ENCODE measurements at regions not wholly inside any gene's neighbourhood (a gene's known extent, or its start where the extent isn't known, plus 50 kb on each side); places are given as distances from the start of the nearest gene placed in this dataset.
"Not testable (repeated sequence)": the region's sequence is repeated elsewhere in the genome, so short reads cannot be mapped to it uniquely, and the experiment has no call there.

GRCh38 chr6:120493505-120493904, 840.8 kb downstream of the TBC1D32 start:
- DNase-seq = no peak

DNA sequence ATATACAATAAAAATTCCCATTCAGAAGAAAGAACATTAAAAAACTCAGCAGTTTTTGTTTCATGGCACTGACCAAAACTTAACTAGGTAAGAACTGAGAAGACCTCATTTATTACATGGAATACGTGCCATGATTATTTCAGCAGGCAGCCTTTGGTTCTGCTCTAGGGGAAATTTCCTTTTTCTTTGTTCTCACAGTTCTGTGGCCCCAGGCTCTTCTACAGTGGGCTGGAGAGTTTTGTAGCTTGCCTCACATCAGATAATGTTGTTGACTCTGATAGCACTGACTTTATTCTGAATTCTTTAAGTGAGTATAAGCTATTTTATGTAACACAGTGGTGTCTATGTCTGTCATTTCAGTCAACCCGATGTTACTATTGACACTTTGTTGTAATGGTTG, 844.3 kb downstream of the TBC1D32 start:
- no peak for DNase-seq

DNA sequence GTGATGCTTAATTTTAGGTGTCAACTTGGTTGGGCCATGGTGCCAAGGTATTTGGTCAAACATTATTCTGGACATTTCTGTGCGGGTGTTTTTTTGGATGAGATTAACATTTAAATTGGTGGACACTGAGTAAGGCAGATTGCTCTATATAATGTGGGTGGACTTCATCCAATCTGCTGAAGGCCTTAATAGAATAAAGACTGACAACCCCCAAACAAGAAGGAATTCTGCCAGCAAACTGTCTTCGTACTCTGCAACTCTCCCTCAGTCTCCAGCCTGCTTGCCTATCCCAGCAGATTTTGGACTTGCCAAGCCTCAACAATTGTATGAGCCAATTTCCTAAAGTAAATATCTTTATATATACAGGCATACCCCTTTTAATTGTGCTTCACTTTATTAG, 850.1 kb downstream of the TBC1D32 start:
- DNase-seq = no peak

DNA sequence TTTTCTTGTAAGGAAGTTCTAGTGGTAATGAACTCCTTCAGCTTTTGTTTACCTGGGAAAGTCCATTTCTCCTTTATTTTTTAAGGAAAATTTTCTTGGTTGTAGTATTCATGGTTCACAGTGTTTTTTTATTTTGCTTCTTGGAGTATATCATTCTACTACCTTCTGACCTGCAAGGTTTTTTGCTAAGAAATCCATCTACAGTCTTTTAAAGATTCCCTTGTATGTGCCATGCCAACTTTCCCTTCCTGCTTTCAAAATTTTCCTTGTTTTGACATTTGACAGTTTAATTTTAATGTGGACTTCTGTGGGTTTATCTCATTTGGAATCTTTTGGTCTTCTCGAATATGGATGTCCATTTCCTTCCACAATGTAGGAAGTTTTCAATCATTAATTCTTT, 855.6 kb downstream of the TBC1D32 start:
- no peak for DNase-seq

DNA sequence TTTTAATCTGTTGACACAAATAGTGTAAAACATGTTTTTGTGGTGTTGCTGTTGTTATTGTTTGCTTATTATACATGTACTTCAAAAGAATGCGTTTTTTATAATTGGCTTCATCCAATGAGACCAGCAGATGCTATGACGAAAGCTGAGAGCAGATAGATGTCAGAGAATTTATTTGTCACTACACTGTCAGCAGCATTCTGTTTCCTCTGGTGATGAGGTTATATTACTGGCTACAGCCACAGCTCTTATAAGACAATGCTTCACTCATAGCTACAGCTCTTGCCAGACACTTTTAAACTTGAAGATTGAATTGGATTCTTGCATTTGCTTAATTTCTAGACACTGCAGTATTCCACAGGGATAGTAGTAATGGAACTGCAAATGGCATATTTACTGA, 860.5 kb downstream of the TBC1D32 start:
- no peak for DNase-seq

DNA sequence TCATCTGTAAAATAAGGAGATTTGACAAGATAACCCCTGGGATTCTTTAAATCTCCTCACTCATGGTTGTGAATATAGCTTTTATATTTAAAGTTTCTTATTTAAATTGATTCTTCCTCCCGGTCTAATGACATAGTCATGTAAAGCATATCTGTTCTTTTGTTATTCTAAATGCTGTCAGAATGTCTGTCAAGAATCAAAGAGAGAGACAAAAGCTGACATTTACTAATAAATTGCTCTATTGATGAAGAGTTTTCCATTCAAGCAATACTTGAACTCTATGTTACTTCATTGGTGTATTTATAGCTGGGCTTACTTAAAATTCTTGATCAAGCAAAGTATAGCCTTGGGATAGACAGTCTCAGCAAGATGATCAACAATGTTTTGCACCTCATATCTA, 865.8 kb downstream of the TBC1D32 start:
- no peak for DNase-seq

GRCh38 chr6:120451508-120451907, 882.8 kb downstream of the TBC1D32 start:
- DNase-seq = no peak

- DNase-seq = peak; percentile 32
Observed at GRCh38 chr6:120447605-120448004, 886.7 kb downstream of the TBC1D32 start.

DNA sequence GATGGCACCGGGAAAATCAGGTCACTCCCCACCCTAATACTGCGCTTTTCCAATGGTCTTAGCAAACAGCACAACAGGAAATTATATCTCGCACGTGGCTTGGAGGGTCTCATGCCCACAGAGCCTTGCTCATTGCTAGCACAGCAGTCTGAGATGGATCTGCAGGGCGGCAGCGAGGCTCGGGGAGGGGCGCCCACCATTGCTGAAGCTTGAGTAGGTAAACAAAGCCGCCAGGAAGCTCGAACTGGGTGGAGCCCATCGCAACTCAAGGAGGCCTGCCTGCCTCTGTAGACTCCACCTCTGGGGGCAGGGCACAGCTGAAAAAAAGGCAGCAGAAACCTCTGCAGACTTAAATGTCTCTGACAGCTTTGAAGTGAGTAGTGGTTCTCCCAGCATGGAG, 901.4 kb downstream of the TBC1D32 start:
- DNase-seq = not testable (repeated sequence)

- DNase-seq = no peak
Observed at GRCh38 chr6:120431841-120432240, 902.4 kb downstream of the TBC1D32 start.

DNA sequence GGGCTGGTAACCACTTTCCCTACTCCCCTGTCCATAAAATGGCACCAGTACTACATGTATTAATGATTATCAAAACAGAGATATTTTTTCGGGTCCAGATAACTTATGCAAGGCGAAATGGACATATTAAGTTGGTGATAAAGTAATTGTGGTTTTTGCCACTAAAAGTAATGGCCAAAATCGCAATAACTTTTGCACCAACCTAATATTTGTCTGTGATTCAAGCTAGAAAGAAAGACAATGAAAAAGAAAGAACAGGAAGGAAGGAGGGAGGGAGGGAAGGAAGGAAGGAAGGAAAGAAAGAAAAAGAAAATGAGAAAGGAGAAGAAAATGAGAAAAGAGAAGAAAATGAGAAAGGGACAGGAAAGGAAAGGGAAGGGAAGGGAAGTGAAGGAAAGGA, 922.9 kb downstream of the TBC1D32 start:
- DNase-seq = no peak

DNA sequence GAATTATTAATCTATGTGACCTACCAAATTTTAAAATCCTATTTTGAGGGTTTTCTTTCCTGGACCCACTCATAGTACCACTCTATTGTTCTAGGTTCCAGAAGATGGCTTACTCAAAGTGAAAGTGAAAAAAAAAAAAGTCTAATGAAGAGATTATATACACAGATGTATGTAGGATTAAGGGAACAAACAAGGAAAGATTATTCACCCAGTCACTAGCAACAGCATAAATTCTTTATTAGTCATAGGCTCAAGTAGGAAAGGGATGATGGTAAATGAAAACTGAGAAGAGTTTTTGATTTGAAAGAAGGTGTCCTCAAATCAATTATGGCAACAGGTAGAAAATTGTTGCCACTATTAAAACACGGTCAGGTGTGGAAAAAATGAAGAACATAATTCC, 923.7 kb downstream of the TBC1D32 start:
- DNase-seq = no peak

DNA sequence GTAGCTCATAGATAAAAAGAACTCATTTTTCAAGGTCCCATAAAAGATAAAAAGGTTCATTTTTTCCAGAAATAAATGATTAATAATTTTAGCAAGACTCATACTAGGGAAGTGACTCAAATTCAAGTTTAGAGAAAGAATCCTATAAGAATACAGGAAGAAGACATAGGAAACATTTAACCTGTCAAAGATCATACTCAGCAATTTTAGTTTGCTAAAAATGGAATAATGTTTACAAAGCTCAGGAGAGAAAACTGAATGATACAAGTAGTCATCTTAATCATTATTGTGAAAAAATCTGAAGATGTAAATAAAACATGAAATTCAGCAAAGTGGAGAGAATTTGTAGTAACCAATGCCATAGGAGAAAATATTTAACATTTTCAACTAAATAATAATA, 926.6 kb downstream of the TBC1D32 start:
- DNase-seq = no peak

- no peak for DNase-seq
Observed at GRCh38 chr6:120405947-120406346, 928.3 kb downstream of the TBC1D32 start.

- DNase-seq = no peak
Observed at GRCh38 chr6:120395784-120396183, 938.5 kb downstream of the TBC1D32 start.

GRCh38 chr6:120395330-120395729, 939.0 kb downstream of the TBC1D32 start:
- DNase-seq = no peak

- no peak for DNase-seq
Observed at GRCh38 chr6:120392941-120393340, 941.3 kb downstream of the TBC1D32 start.

GRCh38 chr6:120384671-120385070, 949.6 kb downstream of the TBC1D32 start:
- no peak for DNase-seq

DNA sequence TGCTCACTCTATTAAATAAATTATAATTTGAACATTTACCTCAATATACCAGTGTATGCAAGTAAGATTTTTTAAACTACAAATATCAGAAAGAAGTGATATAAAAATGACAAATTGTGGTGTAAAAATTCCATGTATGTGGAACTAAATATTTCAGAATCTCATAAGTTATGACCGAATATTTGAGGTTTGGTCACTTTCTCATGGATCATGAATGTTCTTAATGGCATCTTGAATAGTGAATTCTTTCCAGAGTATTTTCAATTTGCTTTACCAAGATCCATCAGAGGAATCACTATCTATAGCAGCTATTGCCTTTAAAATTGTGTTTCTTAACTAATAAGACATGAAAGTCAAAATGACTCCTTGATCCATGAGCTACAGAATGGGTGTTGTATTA, 950.6 kb downstream of the TBC1D32 start:
- DNase-seq = no peak

DNA sequence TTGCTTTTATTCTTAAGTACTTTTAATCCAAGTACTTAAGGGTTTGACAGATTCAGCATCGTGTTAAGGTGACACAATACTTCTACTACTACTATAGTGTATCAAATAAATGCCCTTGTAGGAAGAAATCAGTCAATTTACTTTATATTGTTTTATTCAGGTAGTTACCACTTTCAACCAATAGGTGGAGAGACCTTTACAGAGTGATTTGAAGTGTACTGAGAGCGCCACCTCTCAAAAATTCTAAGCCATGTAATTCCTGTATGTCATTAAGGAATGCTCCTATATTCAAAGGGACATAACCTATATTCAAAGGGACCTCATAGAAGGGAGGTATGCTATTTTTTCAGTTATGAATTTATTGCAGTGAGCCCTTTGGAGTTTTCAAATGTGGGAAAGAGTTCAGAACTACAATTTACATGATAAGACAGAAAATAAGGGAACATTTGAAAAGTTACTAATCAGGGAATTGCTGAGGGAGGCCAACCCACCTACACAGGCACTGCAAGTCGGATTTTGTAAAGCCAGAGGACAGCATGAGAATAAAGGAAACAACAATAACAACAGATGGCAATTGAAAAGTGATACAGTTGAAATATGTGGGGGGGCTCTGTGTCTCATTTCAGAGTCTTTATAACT, 955.6 kb downstream of the TBC1D32 start:
- no peak for DNase-seq

DNA sequence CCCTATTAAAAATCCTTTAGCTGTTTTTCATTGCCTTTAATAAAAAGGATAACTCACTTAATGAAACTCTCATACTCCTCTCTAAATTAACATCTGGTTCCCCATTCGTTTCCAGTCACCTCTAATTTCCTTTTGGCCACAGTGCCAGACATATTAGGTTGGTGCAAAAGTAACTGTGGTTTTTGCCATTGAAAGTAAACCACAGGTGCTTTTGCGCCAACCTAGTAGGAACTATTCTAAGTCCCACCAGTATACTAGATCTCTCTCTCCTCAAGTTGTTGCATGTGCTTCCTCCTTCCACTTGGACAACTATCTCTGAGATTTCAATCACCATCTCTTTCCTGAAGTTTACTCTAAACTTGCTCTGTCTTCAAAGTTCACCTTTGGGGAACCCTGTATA, 961.1 kb downstream of the TBC1D32 start:
- DNase-seq = no peak

DNA sequence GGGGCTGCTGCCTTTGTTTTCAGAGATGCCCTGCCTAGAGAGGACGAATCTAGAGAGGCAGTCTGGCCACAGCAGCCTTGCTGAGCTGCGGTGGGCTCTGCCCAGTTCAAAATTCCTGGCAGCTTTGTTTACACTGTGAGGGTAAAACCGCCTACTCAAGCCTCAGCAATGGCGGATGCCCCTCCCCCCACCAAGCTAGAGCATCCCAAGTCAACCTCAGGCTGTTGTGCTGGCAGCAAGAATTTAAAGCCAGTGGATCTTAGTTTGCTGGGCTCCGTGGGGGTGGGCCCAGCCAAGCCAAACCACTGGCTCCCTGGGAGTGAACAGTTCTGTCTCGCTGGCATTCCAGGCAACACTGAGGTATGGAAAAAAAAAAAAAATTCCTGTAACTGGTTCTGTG, 970.9 kb downstream of the TBC1D32 start:
- DNase-seq = no peak

DNA sequence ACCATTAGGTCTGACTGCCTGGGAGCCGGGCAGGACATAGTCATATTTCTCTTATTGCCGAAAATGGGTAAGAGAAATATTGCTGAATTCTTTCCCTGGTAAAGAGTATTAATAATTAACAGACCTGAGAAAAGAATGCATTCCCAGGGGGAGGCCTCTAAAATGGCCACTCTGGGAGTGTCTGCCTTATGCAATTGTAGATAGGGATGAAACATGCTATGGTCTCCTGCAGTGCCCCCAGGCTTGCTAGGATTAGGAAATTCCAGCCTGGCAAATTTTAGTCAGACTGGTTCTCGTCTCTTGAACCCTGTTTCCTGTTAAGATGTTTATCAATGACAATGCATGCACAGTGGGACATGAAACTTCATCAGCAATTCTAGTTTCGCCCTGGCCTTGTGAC, 975.7 kb downstream of the TBC1D32 start:
- not testable (repeated sequence) for DNase-seq

- DNase-seq = no peak
Observed at GRCh38 chr6:120357447-120357846, 976.8 kb downstream of the TBC1D32 start.

DNA sequence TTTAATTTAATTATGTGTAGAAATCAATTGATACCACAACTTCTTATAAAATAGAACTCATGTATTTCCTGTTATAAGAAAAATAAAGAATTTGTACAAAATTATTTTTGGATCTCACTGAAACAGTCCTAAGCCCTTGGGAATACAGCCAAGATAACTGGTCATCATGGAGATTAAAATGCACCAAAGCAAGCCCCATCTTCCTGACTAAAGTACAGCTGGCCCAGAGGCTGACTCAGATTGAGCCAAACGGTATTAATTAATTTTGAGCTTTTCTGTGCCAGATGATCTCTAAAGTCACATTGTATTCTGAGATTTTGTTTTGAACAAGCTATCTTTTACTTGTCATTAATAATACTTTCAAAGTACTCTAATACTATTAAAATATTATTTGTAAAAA, 978.5 kb downstream of the TBC1D32 start:
- DNase-seq = no peak
